Uterus (tissue), 3 donors: ENCODE measurements at regions not wholly inside any gene's neighbourhood (a gene's known extent, or its start where the extent isn't known, plus 50 kb on each side); places are given as distances from the start of the nearest gene placed in this dataset. TPM values are rescaled to one million over a fixed set of nuclear protein-coding genes. Genes with fewer than 3 reads are reported as not detected.

ENCODE experiments used
- DNase-seq, 2 donors: peaks; one replicate each; pipeline ENCODE4 v3.0.0-alpha.2; 2019 to 2020
- H3K27ac ChIP-seq, 2 donors: fragments of 200-600 bp; sonication (generic); 1 replicate in 1 of 2; 2 replicates in 1 of 2; pipeline ENCODE4 v1.5.1; 2016 to 2018
- H3K27me3 ChIP-seq, 2 donors: fragments of 200-600 bp; sonication (generic); one replicate each; pipeline ENCODE4 v1.5.1; 2018 to 2019; ENCODE audit warnings: control low read depth in 1 of 2
- H3K36me3 ChIP-seq, 2 donors: fragments of 200-600 bp; sonication (generic); one replicate each; pipeline ENCODE4 v1.5.1; 2019; ENCODE audit warnings: control low read depth in 1 of 2
- H3K4me1 ChIP-seq, 2 donors: fragments of 200-600 bp; sonication (generic); one replicate each; pipeline ENCODE4 v1.5.1; 2018 to 2019; ENCODE audit warnings: control low read depth in 1 of 2
- H3K4me3 ChIP-seq, 2 donors: fragments of 200-600 bp; sonication (generic); 1 replicate in 1 of 2; 2 replicates in 1 of 2; pipeline ENCODE4 v1.5.1; 2018 to 2019; ENCODE audit warnings: mild to moderate bottlenecking in 1 of 2
- H3K9me3 ChIP-seq, 2 donors: fragments of 200-600 bp; sonication (generic); one replicate each; pipeline ENCODE4 v1.5.1; 2019; ENCODE audit warnings: control low read depth in 1 of 2
- CTCF ChIP-seq, 4 experiments: fragments of 200-600 bp in 2 of 4; fragments of 450-650 bp in 2 of 4; sonication (generic) in 2 of 4; IDR thresholded peaks; one replicate each; pipeline ENCODE4 v1.5.1; 2016 to 2019; ENCODE audit warnings: antibody characterized with exemption in 4 of 4, mild to moderate bottlenecking in 2 of 4, moderate library complexity in 1 of 4
- POLR2A ChIP-seq, 2 donors: fragments of 450-650 bp; IDR thresholded peaks; one replicate each; pipeline ENCODE4 v1.6.1; 2016; ENCODE audit warnings: antibody characterized with exemption in 2 of 2, mild to moderate bottlenecking in 1 of 2, moderate library complexity in 1 of 2
- intact Hi-C: fragments of 100-400 bp; cut with DNase I; formaldehyde crosslinking; loops from one replicate; pipeline ENCODE4 v1.15.1; 2023; ENCODE audit warnings: low total_unique reads
- small RNA-seq: library from RNA; depleted of rRNA; stranded (forward); fragments of <200 nt; gene quantifications from one replicate; pipeline ENCODE3, GENCODE V24; 2016
- donor health status: DM: yes; HTN: yes; CAD: no.

GRCh38 chr19:27647423-27647822 lies 1565.5 kb downstream of the UQCRFS1 start:
- intact Hi-C loops = no loop called here
- no peak for TF ChIP-seq POLR2A (IDR thresholded peaks at IDR 0.05)
- no peak for TF ChIP-seq CTCF (IDR thresholded peaks at IDR 0.05)
- H3K27me3 ChIP-seq = no peaks in the 10 kb centered on the region
- no peaks in the 10 kb centered on the region for H3K4me1 ChIP-seq
- no peak overlapping the region for H3K4me3 ChIP-seq
- no peak for DNase-seq
- H3K27ac ChIP-seq = no peak overlapping the region
- H3K9me3 ChIP-seq = no peaks in the 10 kb centered on the region
- no peaks in the 10 kb centered on the region for H3K36me3 ChIP-seq

- H3K9me3 ChIP-seq = peaks cover 0 to 4% of the 10 kb centered on the region in 2 donors
- H3K4me1 ChIP-seq = no peaks in the 10 kb centered on the region
- H3K27ac ChIP-seq = no peak overlapping the region
- DNase-seq = no peak
- no peak overlapping the region for H3K4me3 ChIP-seq
- intact Hi-C loops = no loop called here
- TF ChIP-seq CTCF (IDR thresholded peaks at IDR 0.05) (no peak), POLR2A (IDR thresholded peaks at IDR 0.05) (no peak)
- H3K36me3 ChIP-seq = no peaks in the 10 kb centered on the region
- H3K27me3 ChIP-seq = no peaks in the 10 kb centered on the region
Measured at GRCh38 chr19:27635401-27635800, 1577.5 kb downstream of the UQCRFS1 start.

- Histone ChIP-seq H3K4me3 (no peak overlapping the region), H3K9me3 (peaks cover 0 to under 1% of the 10 kb centered on the region in 2 donors), H3K27ac (no peak overlapping the region), H3K27me3 (no peaks in the 10 kb centered on the region), H3K36me3 (no peaks in the 10 kb centered on the region), H3K4me1 (no peaks in the 10 kb centered on the region)
- DNase-seq = no peak
- intact Hi-C loops = no loop called here
- TF ChIP-seq POLR2A (IDR thresholded peaks at IDR 0.05) = no peak
- TF ChIP-seq CTCF (IDR thresholded peaks at IDR 0.05) = no peak
Measured at GRCh38 chr19:27618006-27618405, 1594.9 kb downstream of the UQCRFS1 start.

- Histone ChIP-seq H3K4me3 (no peak overlapping the region), H3K36me3 (no peaks in the 10 kb centered on the region), H3K27me3 (no peaks in the 10 kb centered on the region), H3K9me3 (no peaks in the 10 kb centered on the region), H3K4me1 (no peaks in the 10 kb centered on the region), H3K27ac (no peak overlapping the region)
- intact Hi-C loops = no loop called here
- no peak for TF ChIP-seq CTCF (IDR thresholded peaks at IDR 0.05)
- TF ChIP-seq POLR2A (IDR thresholded peaks at IDR 0.05) = no peak
- DNase-seq = no peak
Measured at GRCh38 chr19:27580906-27581305, 1632.0 kb downstream of the UQCRFS1 start.

Small RNA genes in the stretch of these regions (small RNA-seq; reads per million reads assigned to genes)
- not detected for gene AC006504.6
- gene RNA5SP470 = not detected
